ENCODE measurements at regions not wholly inside any gene's neighbourhood (a gene's known extent, or its start where the extent isn't known, plus 50 kb on each side); places are given as distances from the start of the nearest gene placed in this dataset.

DNA sequence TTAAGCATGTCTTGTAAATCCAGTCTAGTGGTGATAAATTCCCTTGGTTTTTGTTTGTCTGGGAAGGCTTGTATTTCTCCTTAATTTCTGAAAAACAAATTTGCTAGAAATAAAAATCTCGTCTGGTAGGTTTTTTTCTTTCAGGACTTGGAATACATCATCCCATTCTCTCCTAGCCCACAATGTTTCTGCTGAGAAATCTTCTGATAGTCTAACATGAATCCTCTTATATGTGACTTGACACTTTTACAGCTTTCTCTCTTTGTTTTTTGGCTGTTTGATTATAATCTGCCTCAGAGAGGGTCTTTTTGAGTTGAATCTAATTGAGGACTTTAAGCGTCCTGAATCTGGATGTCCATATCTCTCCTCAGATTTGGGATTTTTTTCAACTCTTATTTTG is 104.9 kb downstream of the FEM1C start:
- peaks cover 2% of the 10 kb centered on the region for H3K36me3 Mint-ChIP-seq (ENCODE audit: unreplicated experiment)
- H3K27ac Mint-ChIP-seq (ENCODE audit: unreplicated experiment), result no peak overlapping the region
- TF ChIP-seq, protein P1, sequence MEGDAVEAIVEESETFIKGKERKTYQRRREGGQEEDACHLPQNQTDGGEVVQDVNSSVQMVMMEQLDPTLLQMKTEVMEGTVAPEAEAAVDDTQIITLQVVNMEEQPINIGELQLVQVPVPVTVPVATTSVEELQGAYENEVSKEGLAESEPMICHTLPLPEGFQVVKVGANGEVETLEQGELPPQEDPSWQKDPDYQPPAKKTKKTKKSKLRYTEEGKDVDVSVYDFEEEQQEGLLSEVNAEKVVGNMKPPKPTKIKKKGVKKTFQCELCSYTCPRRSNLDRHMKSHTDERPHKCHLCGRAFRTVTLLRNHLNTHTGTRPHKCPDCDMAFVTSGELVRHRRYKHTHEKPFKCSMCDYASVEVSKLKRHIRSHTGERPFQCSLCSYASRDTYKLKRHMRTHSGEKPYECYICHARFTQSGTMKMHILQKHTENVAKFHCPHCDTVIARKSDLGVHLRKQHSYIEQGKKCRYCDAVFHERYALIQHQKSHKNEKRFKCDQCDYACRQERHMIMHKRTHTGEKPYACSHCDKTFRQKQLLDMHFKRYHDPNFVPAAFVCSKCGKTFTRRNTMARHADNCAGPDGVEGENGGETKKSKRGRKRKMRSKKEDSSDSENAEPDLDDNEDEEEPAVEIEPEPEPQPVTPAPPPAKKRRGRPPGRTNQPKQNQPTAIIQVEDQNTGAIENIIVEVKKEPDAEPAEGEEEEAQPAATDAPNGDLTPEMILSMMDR (IDR thresholded peaks at IDR 0.05), result no peak
- no peak overlapping the region for H3K4me3 Mint-ChIP-seq (ENCODE audit: unreplicated experiment)
- H3K9me3 Mint-ChIP-seq (ENCODE audit: unreplicated experiment), result peaks cover 14% of the 10 kb centered on the region
- H3K27me3 Mint-ChIP-seq (ENCODE audit: unreplicated experiment), result peaks cover 5% of the 10 kb centered on the region
- no peaks in the 10 kb centered on the region for H3K4me1 Mint-ChIP-seq (ENCODE audit: unreplicated experiment)
- no peak for DNase-seq (ENCODE audit: extremely low spot score, unreplicated experiment)

DNA sequence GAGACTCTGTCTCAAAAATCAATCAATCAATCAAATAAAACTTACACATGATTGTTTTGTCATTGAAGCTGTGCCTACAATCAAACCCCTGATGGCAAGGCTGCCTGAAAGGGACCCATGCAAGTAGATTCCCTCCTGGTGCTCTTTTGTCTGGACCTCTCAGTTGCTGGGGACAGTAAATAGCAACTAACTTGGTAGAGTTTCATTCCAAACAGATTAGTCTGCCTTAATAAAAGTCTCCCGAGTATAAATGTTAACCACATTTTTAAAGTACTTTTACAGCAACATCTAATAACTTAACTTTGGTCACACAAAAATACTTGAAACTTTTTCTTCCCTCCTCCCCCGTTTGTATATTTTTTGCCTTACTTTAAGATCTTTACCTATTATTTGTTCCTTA is 105.5 kb downstream of the FEM1C start:
- TF ChIP-seq, protein P1 (IDR thresholded peaks at IDR 0.05), result no peak
- H3K27ac Mint-ChIP-seq (ENCODE audit: unreplicated experiment), result no peak overlapping the region
- H3K9me3 Mint-ChIP-seq (ENCODE audit: unreplicated experiment), result peaks cover 14% of the 10 kb centered on the region
- peaks cover 2% of the 10 kb centered on the region for H3K36me3 Mint-ChIP-seq (ENCODE audit: unreplicated experiment)
- no peak overlapping the region for H3K4me3 Mint-ChIP-seq (ENCODE audit: unreplicated experiment)
- H3K4me1 Mint-ChIP-seq (ENCODE audit: unreplicated experiment), result no peaks in the 10 kb centered on the region
- H3K27me3 Mint-ChIP-seq (ENCODE audit: unreplicated experiment), result peaks cover under 1% of the 10 kb centered on the region
- no peak for DNase-seq (ENCODE audit: extremely low spot score, unreplicated experiment)

DNA sequence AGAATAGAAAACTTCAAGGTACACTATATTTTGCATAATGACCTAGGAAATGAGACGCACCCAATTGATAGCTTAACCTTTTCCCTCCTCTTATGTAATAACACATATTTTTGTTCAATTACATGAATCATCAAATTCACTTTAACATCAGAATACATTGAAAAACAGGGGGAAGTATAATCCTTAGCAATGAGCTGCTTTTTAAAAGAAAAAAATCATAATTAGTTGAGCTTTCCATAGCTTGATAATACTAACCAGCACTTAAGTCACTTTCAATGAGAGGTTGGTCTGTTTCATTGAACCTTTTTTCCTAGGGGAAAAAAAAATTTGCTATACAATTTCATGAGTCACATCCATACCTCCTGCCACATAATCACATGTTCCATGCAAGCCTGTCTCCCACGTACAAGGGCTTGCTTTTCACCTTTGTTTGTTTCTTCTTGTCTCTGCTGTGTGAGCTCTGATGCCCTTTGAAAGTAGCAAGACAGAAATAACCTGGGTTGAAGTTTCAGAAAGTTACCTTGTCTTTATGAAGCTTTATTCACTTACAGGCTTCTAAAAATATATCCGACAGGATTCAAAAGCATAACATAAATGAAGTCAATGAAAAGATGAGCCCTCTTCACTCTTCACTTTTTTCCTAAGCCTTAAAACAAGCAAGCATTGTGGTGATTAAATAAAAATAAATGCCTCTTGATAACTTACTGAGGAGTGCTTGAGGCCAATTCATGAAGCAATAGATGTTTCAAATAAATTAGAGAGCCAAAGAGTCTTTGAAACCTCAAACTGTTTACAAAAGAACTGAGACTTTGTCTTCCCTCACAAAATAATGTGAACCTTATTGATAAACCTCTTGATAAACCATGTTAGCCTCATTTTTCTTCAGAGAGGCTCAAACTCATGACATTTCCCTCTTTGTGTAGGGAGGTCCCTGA is 108.5 kb downstream of the FEM1C start:
- peaks cover 9% of the 10 kb centered on the region for H3K4me1 Mint-ChIP-seq (ENCODE audit: unreplicated experiment)
- peaks cover 14% of the 10 kb centered on the region for H3K9me3 Mint-ChIP-seq (ENCODE audit: unreplicated experiment)
- H3K27ac Mint-ChIP-seq (ENCODE audit: unreplicated experiment), result no peak overlapping the region
- H3K27me3 Mint-ChIP-seq (ENCODE audit: unreplicated experiment), result no peaks in the 10 kb centered on the region
- no peak overlapping the region for H3K4me3 Mint-ChIP-seq (ENCODE audit: unreplicated experiment)
- no peak for DNase-seq (ENCODE audit: extremely low spot score, unreplicated experiment)
- peaks cover 2% of the 10 kb centered on the region for H3K36me3 Mint-ChIP-seq (ENCODE audit: unreplicated experiment)
- TF ChIP-seq, protein P1 (IDR thresholded peaks at IDR 0.05), result no peak

DNA sequence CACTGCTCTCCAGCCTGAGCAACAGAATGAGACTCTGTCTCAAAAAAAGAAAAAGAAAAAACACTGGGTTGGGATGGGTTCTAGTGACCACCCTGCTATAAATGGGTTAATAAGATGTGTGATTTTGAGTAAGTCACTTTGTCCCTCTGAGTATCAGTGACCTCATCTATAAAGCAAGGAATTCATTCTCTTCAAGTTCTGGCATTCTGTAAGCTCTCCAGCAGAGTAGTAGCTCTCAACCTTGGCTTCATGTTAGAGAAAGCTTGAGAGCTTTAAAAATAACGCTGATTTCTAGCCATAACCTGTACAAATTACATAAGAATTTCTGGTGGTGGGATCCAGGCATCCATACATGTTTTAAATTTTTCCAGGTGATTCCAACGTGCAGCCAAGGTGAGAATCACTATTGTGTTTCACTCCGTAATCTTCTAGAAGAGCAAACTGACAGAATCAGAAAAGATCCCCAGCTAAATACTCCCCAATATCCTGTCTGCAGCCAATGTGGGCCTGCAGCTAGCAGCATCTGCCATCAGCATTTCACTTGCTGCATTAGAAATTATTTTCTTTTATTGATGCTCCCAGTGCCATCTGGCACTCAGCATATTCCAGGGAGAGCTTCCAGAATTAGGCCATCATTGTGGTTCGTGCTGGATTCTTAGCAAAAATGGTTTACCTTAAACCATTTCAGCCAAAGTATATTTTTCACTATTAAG is 109.4 kb downstream of the FEM1C start:
- peaks cover 11% of the 10 kb centered on the region for H3K9me3 Mint-ChIP-seq (ENCODE audit: unreplicated experiment)
- no peak overlapping the region for H3K27ac Mint-ChIP-seq (ENCODE audit: unreplicated experiment)
- H3K36me3 Mint-ChIP-seq (ENCODE audit: unreplicated experiment), result peaks cover under 1% of the 10 kb centered on the region
- TF ChIP-seq, protein P1 (IDR thresholded peaks at IDR 0.05), result no peak
- no peak overlapping the region for H3K4me3 Mint-ChIP-seq (ENCODE audit: unreplicated experiment)
- no peaks in the 10 kb centered on the region for H3K27me3 Mint-ChIP-seq (ENCODE audit: unreplicated experiment)
- no peak for DNase-seq (ENCODE audit: extremely low spot score, unreplicated experiment)
- peaks cover 9% of the 10 kb centered on the region for H3K4me1 Mint-ChIP-seq (ENCODE audit: unreplicated experiment)

DNA sequence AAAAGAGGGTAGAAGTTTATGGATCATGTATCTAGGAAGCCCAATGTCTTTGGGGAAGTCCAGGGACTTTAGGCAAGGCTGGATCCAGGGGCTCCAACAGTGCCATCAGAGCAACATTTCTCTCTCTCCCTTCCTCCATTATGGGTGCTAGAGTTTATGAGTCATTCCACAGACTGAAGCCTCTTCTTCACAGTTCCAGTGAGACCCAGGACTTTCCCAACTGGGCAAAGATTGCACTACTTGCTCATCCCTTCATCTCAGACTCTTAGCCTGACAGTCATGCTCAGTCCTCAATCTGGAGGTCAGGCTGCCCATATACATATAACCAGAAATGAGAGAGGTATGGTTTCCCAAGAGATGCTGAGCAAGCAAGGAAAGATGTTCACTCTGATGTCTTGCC is 110.7 kb downstream of the FEM1C start:
- Mint-ChIP-seq H3K9me3 (ENCODE audit: unreplicated experiment) (no peaks in the 10 kb centered on the region), H3K36me3 (ENCODE audit: unreplicated experiment) (no peaks in the 10 kb centered on the region), H3K4me1 (ENCODE audit: unreplicated experiment) (peaks cover 9% of the 10 kb centered on the region), H3K4me3 (ENCODE audit: unreplicated experiment) (no peak overlapping the region), H3K27ac (ENCODE audit: unreplicated experiment) (no peak overlapping the region), H3K27me3 (ENCODE audit: unreplicated experiment) (no peaks in the 10 kb centered on the region)
- TF ChIP-seq, protein P1 (IDR thresholded peaks at IDR 0.05), result no peak
- DNase-seq (ENCODE audit: extremely low spot score, unreplicated experiment), result no peak

Measured in osteocyte (in vitro differentiated cells).